GM12875 (cell line): ENCODE measurements at regions not wholly inside any gene's neighbourhood (a gene's known extent, or its start where the extent isn't known, plus 50 kb on each side); places are given as distances from the start of the nearest gene placed in this dataset.

ENCODE experiments used
- H3K4me3 ChIP-seq: one replicate; pipeline ENCODE4 v1.5.1; 2011; ENCODE audit warnings: low read depth, low read length, control low read depth
- TF ChIP-seq, protein P1 (sequence below): IDR thresholded peaks from 2 replicates; pipeline ENCODE4 v1.5.1; 2011; ENCODE audit warnings: low read depth, mild to moderate bottlenecking, control low read depth, inconsistent platforms, low read length, moderate library complexity, borderline replicate concordance; ENCODE audit not compliant: insufficient read depth

- H3K4me3 ChIP-seq = no peak overlapping the region
- TF ChIP-seq, protein P1, sequence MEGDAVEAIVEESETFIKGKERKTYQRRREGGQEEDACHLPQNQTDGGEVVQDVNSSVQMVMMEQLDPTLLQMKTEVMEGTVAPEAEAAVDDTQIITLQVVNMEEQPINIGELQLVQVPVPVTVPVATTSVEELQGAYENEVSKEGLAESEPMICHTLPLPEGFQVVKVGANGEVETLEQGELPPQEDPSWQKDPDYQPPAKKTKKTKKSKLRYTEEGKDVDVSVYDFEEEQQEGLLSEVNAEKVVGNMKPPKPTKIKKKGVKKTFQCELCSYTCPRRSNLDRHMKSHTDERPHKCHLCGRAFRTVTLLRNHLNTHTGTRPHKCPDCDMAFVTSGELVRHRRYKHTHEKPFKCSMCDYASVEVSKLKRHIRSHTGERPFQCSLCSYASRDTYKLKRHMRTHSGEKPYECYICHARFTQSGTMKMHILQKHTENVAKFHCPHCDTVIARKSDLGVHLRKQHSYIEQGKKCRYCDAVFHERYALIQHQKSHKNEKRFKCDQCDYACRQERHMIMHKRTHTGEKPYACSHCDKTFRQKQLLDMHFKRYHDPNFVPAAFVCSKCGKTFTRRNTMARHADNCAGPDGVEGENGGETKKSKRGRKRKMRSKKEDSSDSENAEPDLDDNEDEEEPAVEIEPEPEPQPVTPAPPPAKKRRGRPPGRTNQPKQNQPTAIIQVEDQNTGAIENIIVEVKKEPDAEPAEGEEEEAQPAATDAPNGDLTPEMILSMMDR = no peak
Measured at GRCh38 chr3:64422192-64422591, 196.9 kb upstream of the PRICKLE2 start.

DNA sequence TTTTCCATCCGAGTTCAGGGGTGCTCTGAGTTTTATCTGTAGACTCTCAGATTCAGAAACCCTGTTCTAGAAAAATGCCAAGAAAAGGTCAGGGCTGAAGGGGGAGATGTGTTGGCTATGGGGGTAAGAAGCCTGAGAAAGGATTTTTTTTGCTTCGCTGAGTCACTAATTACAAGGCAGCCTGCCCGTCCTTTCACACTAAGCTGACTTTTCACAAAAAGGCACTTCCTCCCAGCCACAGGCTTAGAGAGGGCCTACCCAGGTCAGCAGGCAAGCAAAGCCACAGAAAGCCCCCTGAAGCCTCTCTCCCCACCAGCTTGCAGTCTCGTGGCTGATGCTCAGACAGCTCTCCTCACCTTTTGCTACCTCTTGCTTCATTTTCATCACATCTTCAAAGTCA is 192.6 kb upstream of the PRICKLE2 start:
- H3K4me3 ChIP-seq = no peak overlapping the region
- TF ChIP-seq, protein P1 = no peak

GRCh38 chr3:64414043-64414442 is 188.8 kb upstream of the PRICKLE2 start:
- H3K4me3 ChIP-seq = no peak overlapping the region
- TF ChIP-seq, protein P1 = no peak

DNA sequence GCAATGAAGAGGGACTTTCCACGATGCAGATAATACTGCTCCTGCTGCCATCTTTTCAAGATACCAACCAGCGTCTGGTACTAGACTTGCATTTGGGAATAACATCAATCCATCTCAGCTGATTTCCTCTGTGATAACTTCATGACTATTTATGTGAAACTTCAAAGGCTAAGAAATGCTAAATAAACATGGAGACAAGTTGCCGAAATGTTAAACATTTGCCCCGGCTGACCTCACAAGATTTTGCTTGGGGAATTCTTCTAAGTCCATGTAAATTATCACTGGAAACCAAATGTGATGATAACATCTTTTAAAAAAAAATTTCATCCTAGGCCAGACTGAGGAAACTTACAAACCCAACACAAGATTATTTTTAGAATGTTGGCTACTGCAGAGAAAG is 185.8 kb upstream of the PRICKLE2 start:
- TF ChIP-seq, protein P1 = no peak
- no peak overlapping the region for H3K4me3 ChIP-seq

DNA sequence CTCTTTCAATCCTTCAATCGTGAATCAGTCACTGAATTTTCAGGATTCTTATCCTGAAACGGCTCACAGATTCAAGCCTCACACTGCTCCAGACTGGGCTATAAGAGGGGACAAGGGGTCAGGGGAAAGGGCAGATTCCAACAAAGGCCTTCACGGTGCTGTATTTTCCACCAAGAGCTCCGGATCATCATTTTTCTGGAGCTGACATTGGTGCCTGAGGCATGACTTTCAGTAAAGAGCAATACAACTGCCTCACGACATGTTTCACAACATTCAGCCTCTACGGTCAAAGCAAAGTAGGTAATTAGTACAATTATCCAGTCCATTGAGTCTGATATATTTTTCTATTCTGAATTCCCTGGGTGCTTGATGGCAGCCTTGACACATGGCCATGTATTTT is 185.0 kb upstream of the PRICKLE2 start:
- no peak overlapping the region for H3K4me3 ChIP-seq
- TF ChIP-seq, protein P1 = no peak

GRCh38 chr3:64408770-64409169 is 183.5 kb upstream of the PRICKLE2 start:
- H3K4me3 ChIP-seq = no peak overlapping the region
- TF ChIP-seq, protein P1 = no peak

DNA sequence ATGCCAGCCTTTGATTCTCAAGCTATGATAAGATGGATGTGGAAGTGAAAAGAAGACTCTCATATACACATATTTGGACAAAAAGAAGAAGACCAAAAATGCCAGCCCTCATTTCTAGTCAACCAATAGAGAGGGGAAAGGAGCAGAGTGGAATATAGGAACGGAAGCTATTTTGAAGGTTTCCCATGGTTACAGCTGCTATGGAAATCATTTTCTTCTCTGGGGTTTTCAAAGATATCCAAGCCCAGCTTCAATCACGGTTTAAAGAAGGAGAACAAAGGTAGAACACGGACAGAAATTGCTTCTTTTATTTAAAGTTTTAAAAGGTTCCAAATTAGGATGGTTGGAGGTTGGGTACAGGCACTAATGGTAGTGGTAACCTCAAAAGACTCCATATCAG is 181.0 kb upstream of the PRICKLE2 start:
- no peak overlapping the region for H3K4me3 ChIP-seq
- TF ChIP-seq, protein P1 = no peak
